ENCODE measurements at regions not wholly inside any gene's neighbourhood (a gene's known extent, or its start where the extent isn't known, plus 50 kb on each side); places are given as distances from the start of the nearest gene placed in this dataset.

- Mint-ChIP-seq H3K36me3 (ENCODE audit: insufficient read depth) (no peaks in the 10 kb centered on the region), H3K9me3 (peaks cover 0 to 9% of the 10 kb centered on the region in 2 donors), H3K27me3 (no peaks in the 10 kb centered on the region), H3K4me3 (no peak overlapping the region), H3K27ac (no peak overlapping the region), H3K4me1 (ENCODE audit: low read depth in 2 of 2) (no peaks in the 10 kb centered on the region)
- DNase-seq (no peak), ATAC-seq (replicated peaks) (no peak)
Measured at GRCh38 chr1:163844459-163844858, 522.7 kb downstream of the NUF2 start.

GRCh38 chr1:163845279-163845678, 523.5 kb downstream of the NUF2 start:
- Mint-ChIP-seq H3K27ac (no peak overlapping the region), H3K27me3 (no peaks in the 10 kb centered on the region), H3K4me3 (no peak overlapping the region), H3K36me3 (ENCODE audit: insufficient read depth) (no peaks in the 10 kb centered on the region), H3K9me3 (peaks cover 0 to 7% of the 10 kb centered on the region in 2 donors), H3K4me1 (ENCODE audit: low read depth in 2 of 2) (no peaks in the 10 kb centered on the region)
- no peak for DNase-seq
- no peak for ATAC-seq (replicated peaks)

- H3K9me3 Mint-ChIP-seq = peaks cover 5 to 20% of the 10 kb centered on the region in 2 donors
- no peaks in the 10 kb centered on the region for H3K27me3 Mint-ChIP-seq
- ATAC-seq (replicated peaks) = no peak
- DNase-seq = no peak
- no peaks in the 10 kb centered on the region for H3K36me3 Mint-ChIP-seq (ENCODE audit: insufficient read depth)
- no peak overlapping the region for H3K4me3 Mint-ChIP-seq
- no peaks in the 10 kb centered on the region for H3K4me1 Mint-ChIP-seq (ENCODE audit: low read depth in 2 of 2)
- no peak overlapping the region for H3K27ac Mint-ChIP-seq
Measured at GRCh38 chr1:163863731-163864130, 542.0 kb downstream of the NUF2 start.

GRCh38 chr1:163864207-163864606, 542.5 kb downstream of the NUF2 start:
- H3K36me3 Mint-ChIP-seq (ENCODE audit: insufficient read depth) = no peaks in the 10 kb centered on the region
- H3K27ac Mint-ChIP-seq = no peak overlapping the region
- no peak overlapping the region for H3K4me3 Mint-ChIP-seq
- no peaks in the 10 kb centered on the region for H3K4me1 Mint-ChIP-seq (ENCODE audit: low read depth in 2 of 2)
- peaks cover 5 to 20% of the 10 kb centered on the region in 2 donors for H3K9me3 Mint-ChIP-seq
- no peaks in the 10 kb centered on the region for H3K27me3 Mint-ChIP-seq
- ATAC-seq (replicated peaks) (no peak), DNase-seq (no peak)

- no peak for ATAC-seq (replicated peaks)
- Mint-ChIP-seq H3K36me3 (ENCODE audit: insufficient read depth) (peaks cover 4% of the 10 kb centered on the region), H3K27ac (no peak overlapping the region), H3K4me1 (ENCODE audit: low read depth in 2 of 2) (no peaks in the 10 kb centered on the region), H3K4me3 (no peak overlapping the region), H3K9me3 (peaks cover 7 to 27% of the 10 kb centered on the region in 2 donors), H3K27me3 (no peaks in the 10 kb centered on the region)
- no peak for DNase-seq
Measured at GRCh38 chr1:163866564-163866963, 544.8 kb downstream of the NUF2 start.

- H3K4me3 Mint-ChIP-seq = no peak overlapping the region
- H3K4me1 Mint-ChIP-seq (ENCODE audit: low read depth in 2 of 2) = no peaks in the 10 kb centered on the region
- DNase-seq (no peak), ATAC-seq (replicated peaks) (no peak)
- H3K27ac Mint-ChIP-seq = no peak overlapping the region
- peaks cover 8 to 21% of the 10 kb centered on the region in 2 donors for H3K9me3 Mint-ChIP-seq
- no peaks in the 10 kb centered on the region for H3K27me3 Mint-ChIP-seq
- H3K36me3 Mint-ChIP-seq (ENCODE audit: insufficient read depth) = peaks cover 4% of the 10 kb centered on the region
Measured at GRCh38 chr1:163870666-163871065, 548.9 kb downstream of the NUF2 start.

- H3K9me3 Mint-ChIP-seq = peaks cover 8 to 13% of the 10 kb centered on the region in 2 donors
- H3K4me3 Mint-ChIP-seq = no peak overlapping the region
- DNase-seq (no peak), ATAC-seq (replicated peaks) (no peak)
- no peaks in the 10 kb centered on the region for H3K27me3 Mint-ChIP-seq
- no peaks in the 10 kb centered on the region for H3K4me1 Mint-ChIP-seq (ENCODE audit: low read depth in 2 of 2)
- H3K27ac Mint-ChIP-seq = no peak overlapping the region
- peaks cover 4% of the 10 kb centered on the region for H3K36me3 Mint-ChIP-seq (ENCODE audit: insufficient read depth)
Measured at GRCh38 chr1:163872067-163872466, 550.3 kb downstream of the NUF2 start.

- Mint-ChIP-seq H3K36me3 (ENCODE audit: insufficient read depth) (peaks cover 4% of the 10 kb centered on the region), H3K27me3 (no peaks in the 10 kb centered on the region), H3K9me3 (peaks cover 7 to 8% of the 10 kb centered on the region in 2 donors), H3K4me1 (ENCODE audit: low read depth in 2 of 2) (no peaks in the 10 kb centered on the region), H3K27ac (no peak overlapping the region), H3K4me3 (no peak overlapping the region)
- ATAC-seq (replicated peaks) (no peak), DNase-seq (no peak)
Measured at GRCh38 chr1:163874070-163874469, 552.3 kb downstream of the NUF2 start.

GRCh38 chr1:163875200-163875926, 553.6 kb downstream of the NUF2 start:
- H3K27me3 Mint-ChIP-seq = no peaks in the 10 kb centered on the region
- no peak overlapping the region for H3K4me3 Mint-ChIP-seq
- DNase-seq (no peak), ATAC-seq (replicated peaks) (no peak)
- peaks cover 2 to 8% of the 10 kb centered on the region in 2 donors for H3K9me3 Mint-ChIP-seq
- H3K4me1 Mint-ChIP-seq (ENCODE audit: low read depth in 2 of 2) = no peaks in the 10 kb centered on the region
- no peak overlapping the region for H3K27ac Mint-ChIP-seq
- H3K36me3 Mint-ChIP-seq (ENCODE audit: insufficient read depth) = peaks cover under 1% of the 10 kb centered on the region

GRCh38 chr1:163875927-163876320, 554.2 kb downstream of the NUF2 start:
- Mint-ChIP-seq H3K27ac (no peak overlapping the region), H3K27me3 (no peaks in the 10 kb centered on the region), H3K4me1 (ENCODE audit: low read depth in 2 of 2) (no peaks in the 10 kb centered on the region), H3K4me3 (no peak overlapping the region), H3K36me3 (ENCODE audit: insufficient read depth) (no peaks in the 10 kb centered on the region), H3K9me3 (peaks cover 0 to 6% of the 10 kb centered on the region in 2 donors)
- ATAC-seq (replicated peaks) (no peak), DNase-seq (no peak)

GRCh38 chr1:163876546-163876945, 554.8 kb downstream of the NUF2 start:
- Mint-ChIP-seq H3K4me1 (ENCODE audit: low read depth in 2 of 2) (no peaks in the 10 kb centered on the region), H3K36me3 (ENCODE audit: insufficient read depth) (no peaks in the 10 kb centered on the region), H3K9me3 (peaks cover 0 to 6% of the 10 kb centered on the region in 2 donors), H3K27ac (no peak overlapping the region), H3K4me3 (no peak overlapping the region), H3K27me3 (no peaks in the 10 kb centered on the region)
- ATAC-seq (replicated peaks) = no peak
- DNase-seq = no peak

GRCh38 chr1:163877016-163877415, 555.3 kb downstream of the NUF2 start:
- H3K27ac Mint-ChIP-seq = no peak overlapping the region

GRCh38 chr1:163885510-163885909, 563.8 kb downstream of the NUF2 start:
- H3K9me3 Mint-ChIP-seq = peaks cover 0 to 2% of the 10 kb centered on the region in 2 donors
- H3K36me3 Mint-ChIP-seq (ENCODE audit: insufficient read depth) = no peaks in the 10 kb centered on the region
- H3K27me3 Mint-ChIP-seq = no peaks in the 10 kb centered on the region
- no peak for ATAC-seq (replicated peaks)
- H3K4me3 Mint-ChIP-seq = no peak overlapping the region
- no peak overlapping the region for H3K27ac Mint-ChIP-seq
- no peak for DNase-seq
- H3K4me1 Mint-ChIP-seq (ENCODE audit: low read depth in 2 of 2) = no peaks in the 10 kb centered on the region

More at GRCh38 chr1:163877016-163877415, 555.3 kb downstream of the NUF2 start:
- Mint-ChIP-seq H3K4me1 (ENCODE audit: low read depth in 2 of 2) (no peaks in the 10 kb centered on the region), H3K36me3 (ENCODE audit: insufficient read depth) (no peaks in the 10 kb centered on the region), H3K4me3 (no peak overlapping the region), H3K27me3 (no peaks in the 10 kb centered on the region), H3K9me3 (peaks cover 0 to 6% of the 10 kb centered on the region in 2 donors)
- DNase-seq (no peak), ATAC-seq (replicated peaks) (no peak)

GRCh38 chr1:163896001-163896400, 574.2 kb downstream of the NUF2 start:
- Mint-ChIP-seq H3K4me3 (no peak overlapping the region), H3K36me3 (ENCODE audit: insufficient read depth) (no peaks in the 10 kb centered on the region), H3K27me3 (no peaks in the 10 kb centered on the region), H3K4me1 (ENCODE audit: low read depth in 2 of 2) (no peaks in the 10 kb centered on the region), H3K9me3 (peaks cover 0 to 6% of the 10 kb centered on the region in 2 donors), H3K27ac (no peak overlapping the region)
- no peak for ATAC-seq (replicated peaks)
- DNase-seq = no peak
